GM12878 (cell line): ENCODE measurements at regions not wholly inside any gene's neighbourhood (a gene's known extent, or its start where the extent isn't known, plus 50 kb on each side); places are given as distances from the start of the nearest gene placed in this dataset.

ENCODE experiments used
- ATAC-seq: fragments of 200-7000 bp; cut with Tn5 transposase; 3 replicates; pipeline ENCODE4 v1.9.1; 2020; ENCODE audit warnings: mild to moderate bottlenecking, moderate library complexity
- BruUV-seq: library from RNA; stranded (reverse); fragments of 400-500 nt; replicated peaks from 2 replicates; lab custom pipeline; 2021; lab: Mats Ljungman, UMichigan
- CTCF ChIA-PET: fragments of 300-600 bp; sonication (Branson Sonifier 250); formaldehyde crosslinking; extraction: SDS; loops from one replicate; lab custom pipeline; 2021; ENCODE audit warnings: inconsistent platforms; lab: Yijun Ruan, JAX
- POLR2A ChIA-PET: fragments of 350-600 bp; formaldehyde crosslinking; extraction: SDS; loops from one replicate; lab custom pipeline; 2021; ENCODE audit warnings: inconsistent platforms; lab: Charles Lee
- RAD21 ChIA-PET: fragments of 300-600 bp; sonication (Branson Sonifier 250); formaldehyde crosslinking; loops from one replicate; lab custom pipeline; 2023; ENCODE audit warnings: antibody characterized with exemption; ENCODE audit not compliant: unreplicated experiment; lab: Charles Lee
- SMC1A ChIA-PET: fragments of 300-600 bp; sonication (Branson Sonifier 250); formaldehyde crosslinking; loops from one replicate; lab custom pipeline; 2023; ENCODE audit not compliant: unreplicated experiment, uncharacterized antibody; lab: Charles Lee
- DNase-seq: peaks from one replicate; pipeline ENCODE4 v3.0.0-alpha.2; 2011; ENCODE audit warnings: low read depth, low spot score
- FAIRE-seq: peaks from 3 replicates; lab custom pipeline; 2011; peaks lifted over from hg19 to GRCh38; lab: Jason Lieb, UNC
- H2AFZ ChIP-seq: 2 replicates; pipeline ENCODE4 v1.6.0; 2011; ENCODE audit warnings: low read depth, low read length, control low read depth; ENCODE audit not compliant: control insufficient read depth
- H3K27ac ChIP-seq: 2 replicates; pipeline ENCODE4 v1.5.1; 2011; ENCODE audit warnings: control low read depth; ENCODE audit not compliant: control insufficient read depth, insufficient read depth
- H3K27me3 ChIP-seq, 2 experiments: replicated peaks in 1 of 2; 2 replicates each; pipeline versions ENCODE4 v1.6.0 to v1.6.1; 2011; ENCODE audit warnings: low read length in 1 of 2; ENCODE audit not compliant: control insufficient read depth in 2 of 2, insufficient read depth in 2 of 2
- H3K36me3 ChIP-seq, 2 experiments: 2 replicates each; pipeline ENCODE4 v1.5.1; 2011; ENCODE audit warnings: low read length in 1 of 2; ENCODE audit not compliant: control insufficient read depth in 2 of 2, insufficient read depth in 2 of 2
- H3K4me1 ChIP-seq: 2 replicates; pipeline ENCODE4 v1.6.1; 2011; ENCODE audit warnings: mild to moderate bottlenecking, low read length, moderate library complexity, mixed read lengths; ENCODE audit not compliant: control insufficient read depth, insufficient read depth
- H3K4me2 ChIP-seq: 2 replicates; pipeline ENCODE4 v1.6.0; 2011; ENCODE audit warnings: control low read depth; ENCODE audit not compliant: control insufficient read depth, insufficient read depth
- H3K4me3 ChIP-seq: fragments of 200-600 bp; sonication (generic); 2 replicates; pipeline ENCODE4 v1.5.1; 2016
- H3K79me2 ChIP-seq: 2 replicates; pipeline ENCODE4 v1.6.0; 2011; ENCODE audit warnings: low read length; ENCODE audit not compliant: control insufficient read depth, insufficient read depth
- H3K9ac ChIP-seq: 2 replicates; pipeline ENCODE4 v1.8.0; 2011; ENCODE audit warnings: low read length, control low read depth, mixed read lengths; ENCODE audit not compliant: control insufficient read depth, insufficient read depth
- H3K9me3 ChIP-seq: replicated peaks from 3 replicates; pipeline ENCODE4 v1.5.1; 2011; ENCODE audit warnings: mild to moderate bottlenecking, low read length; ENCODE audit not compliant: control insufficient read depth, insufficient read depth
- H4K20me1 ChIP-seq: 2 replicates; pipeline ENCODE4 v1.6.0; 2011; ENCODE audit not compliant: control insufficient read depth, insufficient read depth
- CBFB ChIP-seq: IDR thresholded peaks from 2 replicates; pipeline ENCODE4 v1.6.1; 2016; ENCODE audit warnings: antibody characterized with exemption, low read depth
- E4F1 ChIP-seq: fragments of 450-650 bp; IDR thresholded peaks from 2 replicates; pipeline ENCODE4 v1.6.1; 2018; ENCODE audit warnings: borderline replicate concordance, mild to moderate bottlenecking; ENCODE audit not compliant: partially characterized antibody
- FOS ChIP-seq: IDR thresholded peaks from 3 replicates; pipeline ENCODE4 v1.6.1; 2011; ENCODE audit warnings: borderline replicate concordance; ENCODE audit not compliant: insufficient read length; ENCODE audit errors: extremely low read depth
- MEF2B ChIP-seq: fragments of 450-650 bp; IDR thresholded peaks from 2 replicates; pipeline ENCODE4 v1.6.1; 2018; ENCODE audit warnings: mild to moderate bottlenecking, moderate library complexity; ENCODE audit not compliant: partially characterized antibody, poor library complexity, severe bottlenecking
- MXI1 ChIP-seq: fragments of 150-350 bp; IDR thresholded peaks from 2 replicates; pipeline ENCODE4 v1.6.1; 2011; ENCODE audit warnings: low read depth, mild to moderate bottlenecking, inconsistent platforms, low read length, improper control_type of control experiment
- NR2C1 ChIP-seq: fragments of 450-650 bp; IDR thresholded peaks from 2 replicates; pipeline ENCODE4 v1.6.1; 2017; ENCODE audit warnings: antibody characterized with exemption, mild to moderate bottlenecking, moderate library complexity
- PBX3 ChIP-seq: IDR thresholded peaks from 2 replicates; pipeline ENCODE4 v1.6.1; 2011; ENCODE audit warnings: mild to moderate bottlenecking, low read depth, low read length, moderate library complexity; ENCODE audit not compliant: insufficient replicate concordance
- SRF ChIP-seq, 2 experiments: IDR thresholded peaks; 2 replicates each; pipeline ENCODE4 v1.6.1; 2011; ENCODE audit warnings: low read depth in 2 of 2, low read length in 2 of 2, mild to moderate bottlenecking in 1 of 2, moderate library complexity in 1 of 2
- TBL1XR1 ChIP-seq: IDR thresholded peaks from 2 replicates; pipeline ENCODE4 v1.6.1; 2012; ENCODE audit warnings: low read depth, low read length, improper control_type of control experiment
- ZBTB4 ChIP-seq: fragments of 450-650 bp; formaldehyde crosslinking; IDR thresholded peaks from 2 replicates; pipeline ENCODE4 v1.4.0; 2022; ENCODE audit warnings: mild to moderate bottlenecking, moderate library complexity
- ZNF384 ChIP-seq: IDR thresholded peaks from 2 replicates; pipeline ENCODE4 v1.6.1; 2012; ENCODE audit warnings: low read depth, mild to moderate bottlenecking, low read length, improper control_type of control experiment, borderline replicate concordance
- ZNF687 ChIP-seq: fragments of 450-650 bp; IDR thresholded peaks from 2 replicates; pipeline ENCODE4 v1.6.1; 2017; ENCODE audit warnings: mild to moderate bottlenecking, moderate library complexity
- WGBS: methylation state at CpG from one replicate; pipeline ENCODE4 v1.1.6; 2016; ENCODE audit warnings: low lambda C conversion rate; ENCODE audit not compliant: insufficient replicate concordance, insufficient coverage; ENCODE audit errors: missing lambda C conversion rate; 5-methylcytosine and 5-hydroxymethylcytosine counted together
- in situ Hi-C: fragments of 300-500 bp; cut with MboI; formaldehyde crosslinking; loops from 9 replicates; pipeline ENCODE4 v1.14.3; 2018; ENCODE audit warnings: mixed read lengths
- intact Hi-C: fragments of 100-400 bp; cut with micrococcal nuclease; formaldehyde crosslinking; loops from one replicate; pipeline ENCODE4 v1.14.2; 2022; ENCODE audit not compliant: unreplicated experiment

- Histone ChIP-seq H3K36me3 (no peaks in the 10 kb centered on the region), H3K4me1 (no peaks in the 10 kb centered on the region), H3K9ac (no peak overlapping the region), H3K27ac (no peak overlapping the region), H3K9me3 (no peaks in the 10 kb centered on the region), H2AFZ (no peak overlapping the region), H3K27me3 (no peaks in the 10 kb centered on the region), H3K4me2 (no peak overlapping the region), H4K20me1 (no peaks in the 10 kb centered on the region), H3K79me2 (no peaks in the 10 kb centered on the region), H3K4me3 (no peak overlapping the region)
- intact Hi-C loops, result no loop called here
- no peak for DNase-seq
- ChIA-PET CTCF (interaction anchor here (1.5 kb wide), 1 partner anchor 401 kb away, joined by 4 read pairs; no protein-coding TSS in a partner anchor), POLR2A (no interaction called here), RAD21 (no interaction called here), SMC1A (interaction anchor here (1.4 kb wide), 1 partner anchor 16 kb away, joined by 3 read pairs; no protein-coding TSS in a partner anchor)
- no peak for ATAC-seq
- in situ Hi-C loops, result no loop called here
- BruUV-seq, result no TSS peak
- WGBS, result 47% methylated on average over 2 of the region's 2 CpGs
- FAIRE-seq, result no peak
- TF ChIP-seq NR2C1, result no peak
- TF ChIP-seq FOS, result no peak
- TF ChIP-seq E4F1, result no peak
- no peak for TF ChIP-seq PBX3
- TF ChIP-seq SRF (IDR thresholded peaks at IDR 0.05; ENCODE audit: low read depth in 2 of 2, low read length in 2 of 2), result no peak
- no peak for TF ChIP-seq TBL1XR1
- no peak for TF ChIP-seq CBFB
- TF ChIP-seq MXI1, result no peak
- no peak for TF ChIP-seq MEF2B
- no peak for TF ChIP-seq ZNF384
- TF ChIP-seq ZBTB4, result no peak
- no peak for TF ChIP-seq ZNF687
These were observed 165.2 kb upstream of the PDGFD start for GRCh38 chr11:104329078-104329665.
